Muscle layer of duodenum (tissue), 2 donors: ENCODE measurements at regions not wholly inside any gene's neighbourhood (a gene's known extent, or its start where the extent isn't known, plus 50 kb on each side); places are given as distances from the start of the nearest gene placed in this dataset.

ENCODE experiments used
- H3K27ac ChIP-seq: one replicate; pipeline ENCODE4 v1.7.0; 2013; ENCODE audit warnings: mild to moderate bottlenecking, low read length
- H3K27me3 ChIP-seq: one replicate; pipeline ENCODE4 v1.7.0; 2013; ENCODE audit warnings: low read depth, mild to moderate bottlenecking, control low read depth, low read length
- H3K36me3 ChIP-seq, 2 donors: one replicate each; pipeline ENCODE4 v1.7.0; 2013; ENCODE audit warnings: low read length in 2 of 2, control low read depth in 1 of 2, mild to moderate bottlenecking in 1 of 2; ENCODE audit not compliant: insufficient read depth in 2 of 2, control insufficient read depth in 1 of 2
- H3K4me1 ChIP-seq, 2 donors: one replicate each; pipeline ENCODE4 v1.7.0; 2013; ENCODE audit warnings: low read length in 2 of 2, mild to moderate bottlenecking in 2 of 2, control low read depth in 1 of 2, moderate library complexity in 1 of 2; ENCODE audit not compliant: insufficient read depth in 2 of 2, control insufficient read depth in 1 of 2
- H3K4me3 ChIP-seq, 2 donors: one replicate each; pipeline ENCODE4 v1.7.0; 2013; ENCODE audit warnings: low read length in 2 of 2, low read depth in 1 of 2, mild to moderate bottlenecking in 1 of 2
- H3K9me3 ChIP-seq, 2 donors: one replicate each; pipeline ENCODE4 v1.7.0; 2013; ENCODE audit warnings: low read length in 2 of 2, control low read depth in 1 of 2, mild to moderate bottlenecking in 1 of 2; ENCODE audit not compliant: control insufficient read depth in 1 of 2
- donor health status: healthy.

- H3K4me1 ChIP-seq = no peaks in the 10 kb centered on the region
- H3K27ac ChIP-seq = no peak overlapping the region
- no peak overlapping the region for H3K4me3 ChIP-seq
- H3K27me3 ChIP-seq = no peaks in the 10 kb centered on the region
- no peaks in the 10 kb centered on the region for H3K36me3 ChIP-seq
- no peaks in the 10 kb centered on the region for H3K9me3 ChIP-seq
These were observed 53.2 kb upstream of the UBE2E3 start for GRCh38 chr2:180927030-180927686.

GRCh38 chr2:180925700-180926099, 54.7 kb upstream of the UBE2E3 start:
- no peaks in the 10 kb centered on the region for H3K27me3 ChIP-seq
- no peak overlapping the region for H3K27ac ChIP-seq
- H3K4me1 ChIP-seq = no peaks in the 10 kb centered on the region
- H3K4me3 ChIP-seq = no peak overlapping the region
- H3K9me3 ChIP-seq = no peaks in the 10 kb centered on the region
- H3K36me3 ChIP-seq = no peaks in the 10 kb centered on the region

- no peak overlapping the region for H3K27ac ChIP-seq
- H3K36me3 ChIP-seq = no peaks in the 10 kb centered on the region
- no peaks in the 10 kb centered on the region for H3K27me3 ChIP-seq
- H3K4me1 ChIP-seq = no peaks in the 10 kb centered on the region
- H3K4me3 ChIP-seq = no peak overlapping the region
- H3K9me3 ChIP-seq = no peaks in the 10 kb centered on the region
These were observed 56.3 kb upstream of the UBE2E3 start for GRCh38 chr2:180924063-180924462.

- no peaks in the 10 kb centered on the region for H3K27me3 ChIP-seq
- H3K4me1 ChIP-seq = no peaks in the 10 kb centered on the region
- no peak overlapping the region for H3K4me3 ChIP-seq
- H3K36me3 ChIP-seq = no peaks in the 10 kb centered on the region
- no peak overlapping the region for H3K27ac ChIP-seq
- no peaks in the 10 kb centered on the region for H3K9me3 ChIP-seq
These were observed 69.4 kb upstream of the UBE2E3 start for GRCh38 chr2:180910831-180911665.

DNA sequence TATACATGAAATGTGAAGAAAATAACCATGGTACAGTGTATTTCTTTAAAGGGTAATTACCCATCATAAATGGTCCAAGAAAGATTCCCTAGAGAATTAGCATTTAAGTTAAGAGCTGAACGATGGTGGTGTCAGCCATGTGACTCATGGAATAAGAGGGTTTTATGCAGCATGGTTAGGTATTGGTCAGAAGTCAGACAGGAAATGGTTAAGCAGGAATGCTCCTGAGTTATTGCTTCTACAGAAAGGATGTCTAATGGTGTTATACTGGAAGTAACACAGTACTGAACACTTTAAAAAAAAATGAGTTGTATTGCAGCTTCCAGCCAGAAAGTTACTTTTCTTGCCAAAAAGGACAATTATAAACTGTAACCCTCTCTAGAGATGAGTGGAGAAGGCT, 72.7 kb upstream of the UBE2E3 start:
- H3K27ac ChIP-seq = no peak overlapping the region
- no peaks in the 10 kb centered on the region for H3K4me1 ChIP-seq
- H3K4me3 ChIP-seq = no peak overlapping the region
- H3K9me3 ChIP-seq = no peaks in the 10 kb centered on the region
- no peaks in the 10 kb centered on the region for H3K27me3 ChIP-seq
- H3K36me3 ChIP-seq = no peaks in the 10 kb centered on the region

DNA sequence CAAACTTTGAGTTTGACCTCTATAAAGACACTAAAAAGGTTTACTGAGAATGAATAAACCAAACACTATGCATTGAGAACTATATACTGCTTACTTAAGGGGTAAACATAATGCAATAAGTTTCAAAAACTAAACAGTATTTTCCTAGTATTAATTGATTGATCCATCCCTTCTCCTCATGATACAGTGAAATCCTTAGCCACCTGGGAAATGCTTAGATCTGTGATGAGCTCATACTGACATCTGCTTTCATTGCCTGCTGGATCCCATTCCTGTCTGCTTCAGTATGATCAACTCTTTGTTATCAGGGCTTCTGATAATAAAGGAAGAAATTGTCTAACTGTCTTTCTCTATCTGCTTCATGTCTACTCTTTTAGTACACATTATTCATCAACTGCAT, 74.9 kb upstream of the UBE2E3 start:
- Histone ChIP-seq H3K4me3 (no peak overlapping the region), H3K27ac (no peak overlapping the region), H3K27me3 (no peaks in the 10 kb centered on the region), H3K36me3 (no peaks in the 10 kb centered on the region), H3K9me3 (no peaks in the 10 kb centered on the region), H3K4me1 (no peaks in the 10 kb centered on the region)

DNA sequence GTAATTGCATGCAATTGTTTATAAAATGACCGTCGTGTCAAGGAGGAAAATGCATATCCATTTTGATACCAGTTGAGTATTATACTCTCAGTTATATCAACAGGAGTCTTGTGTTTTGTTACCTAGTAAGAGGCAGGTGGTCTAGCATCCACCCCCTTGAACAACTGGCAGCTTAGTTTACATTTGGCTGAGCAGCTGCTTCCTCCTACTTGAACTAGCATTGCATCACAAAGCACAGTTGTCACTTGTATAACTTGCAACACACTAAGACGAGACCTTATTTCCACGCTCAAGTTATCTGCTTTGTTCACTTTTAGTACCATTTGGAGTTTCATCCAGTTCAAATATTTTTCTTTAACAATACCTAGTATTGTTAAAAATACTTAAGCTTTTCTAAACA, 75.4 kb upstream of the UBE2E3 start:
- Histone ChIP-seq H3K9me3 (no peaks in the 10 kb centered on the region), H3K27me3 (no peaks in the 10 kb centered on the region), H3K4me1 (no peaks in the 10 kb centered on the region), H3K4me3 (no peak overlapping the region), H3K36me3 (no peaks in the 10 kb centered on the region), H3K27ac (no peak overlapping the region)

GRCh38 chr2:180901331-180901730, 79.1 kb upstream of the UBE2E3 start:
- H3K36me3 ChIP-seq = no peaks in the 10 kb centered on the region

GRCh38 chr2:180893752-180894151, 86.7 kb upstream of the UBE2E3 start:
- no peaks in the 10 kb centered on the region for H3K9me3 ChIP-seq

More at GRCh38 chr2:180901331-180901730, 79.1 kb upstream of the UBE2E3 start:
- H3K4me3 ChIP-seq = no peak overlapping the region
- H3K27me3 ChIP-seq = no peaks in the 10 kb centered on the region
- H3K9me3 ChIP-seq = no peaks in the 10 kb centered on the region
- no peak overlapping the region for H3K27ac ChIP-seq
- H3K4me1 ChIP-seq = no peaks in the 10 kb centered on the region

GRCh38 chr2:180892091-180892490, 88.3 kb upstream of the UBE2E3 start:
- H3K27me3 ChIP-seq = no peaks in the 10 kb centered on the region
- H3K9me3 ChIP-seq = no peaks in the 10 kb centered on the region
- H3K4me3 ChIP-seq = no peak overlapping the region
- H3K4me1 ChIP-seq = no peaks in the 10 kb centered on the region
- no peaks in the 10 kb centered on the region for H3K36me3 ChIP-seq
- no peak overlapping the region for H3K27ac ChIP-seq

More at GRCh38 chr2:180893752-180894151, 86.7 kb upstream of the UBE2E3 start:
- H3K4me3 ChIP-seq = no peak overlapping the region
- no peaks in the 10 kb centered on the region for H3K4me1 ChIP-seq
- no peak overlapping the region for H3K27ac ChIP-seq
- no peaks in the 10 kb centered on the region for H3K36me3 ChIP-seq
- no peaks in the 10 kb centered on the region for H3K27me3 ChIP-seq

DNA sequence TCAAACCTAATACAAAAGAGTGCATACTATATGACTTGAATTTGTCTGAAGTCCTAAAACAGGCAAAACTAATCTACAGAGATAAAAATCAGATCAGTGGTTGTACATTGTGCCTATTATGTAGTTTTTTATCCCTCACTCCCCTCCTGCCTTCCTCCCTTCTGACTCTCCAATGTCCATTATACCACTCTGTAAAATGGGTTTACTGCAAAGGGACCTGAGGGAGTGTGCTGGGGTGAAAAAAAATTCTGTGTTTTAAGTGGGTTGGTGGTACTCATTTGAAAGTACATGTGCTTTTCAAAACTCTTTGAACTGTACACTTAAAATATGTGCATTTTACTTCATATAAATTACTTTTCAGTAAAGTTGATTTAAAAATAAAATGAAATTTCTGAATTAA, 89.0 kb upstream of the UBE2E3 start:
- no peak overlapping the region for H3K4me3 ChIP-seq
- no peaks in the 10 kb centered on the region for H3K36me3 ChIP-seq
- H3K4me1 ChIP-seq = no peaks in the 10 kb centered on the region
- no peaks in the 10 kb centered on the region for H3K9me3 ChIP-seq
- H3K27ac ChIP-seq = no peak overlapping the region
- H3K27me3 ChIP-seq = no peaks in the 10 kb centered on the region
